Epithelial cell of prostate (primary cell): ENCODE measurements at regions not wholly inside any gene's neighbourhood (a gene's known extent, or its start where the extent isn't known, plus 50 kb on each side); places are given as distances from the start of the nearest gene placed in this dataset.
"Not testable (repeated sequence)": the region's sequence is repeated elsewhere in the genome, so short reads cannot be mapped to it uniquely, and the experiment has no call there.

ENCODE experiments used
- DNase-seq: peaks from one replicate; pipeline ENCODE4 v3.0.0-alpha.2; 2011; ENCODE audit warnings: low read depth, low spot score
- H3K27ac ChIP-seq: fragments of 450-650 bp; 2 replicates; pipeline ENCODE4 v1.5.1; 2017; ENCODE audit warnings: mild to moderate bottlenecking

DNA sequence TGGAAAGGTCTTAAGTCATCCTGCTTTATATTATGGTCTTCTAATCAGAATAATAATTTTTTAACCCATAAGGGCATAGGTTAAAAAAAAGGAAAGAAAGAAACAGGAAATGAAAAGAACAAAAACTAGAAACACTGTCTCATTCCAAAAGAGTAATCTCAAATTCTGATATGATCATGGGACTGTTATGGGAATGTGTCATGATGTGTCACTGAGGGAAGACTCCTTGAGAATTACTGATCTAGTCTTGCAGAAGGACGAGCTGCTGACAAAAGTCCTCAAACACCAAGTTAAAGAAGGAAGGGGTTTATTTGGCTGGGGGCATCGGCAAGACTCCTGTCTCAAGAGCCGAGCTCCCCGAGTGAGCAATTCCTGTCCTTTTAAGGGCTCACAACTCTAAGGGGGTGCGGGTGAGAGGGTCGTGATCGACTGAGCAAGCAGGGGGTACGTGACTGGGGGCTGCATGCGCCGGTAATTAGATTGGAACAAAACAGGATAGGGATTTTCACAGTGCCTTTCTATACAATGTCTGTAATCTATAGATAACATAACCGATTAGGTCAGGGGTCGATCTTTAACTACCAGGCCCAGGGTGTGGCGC is 108.3 kb upstream of the FOXN2 start:
- not testable (repeated sequence) for H3K27ac ChIP-seq, DNase-seq

DNA sequence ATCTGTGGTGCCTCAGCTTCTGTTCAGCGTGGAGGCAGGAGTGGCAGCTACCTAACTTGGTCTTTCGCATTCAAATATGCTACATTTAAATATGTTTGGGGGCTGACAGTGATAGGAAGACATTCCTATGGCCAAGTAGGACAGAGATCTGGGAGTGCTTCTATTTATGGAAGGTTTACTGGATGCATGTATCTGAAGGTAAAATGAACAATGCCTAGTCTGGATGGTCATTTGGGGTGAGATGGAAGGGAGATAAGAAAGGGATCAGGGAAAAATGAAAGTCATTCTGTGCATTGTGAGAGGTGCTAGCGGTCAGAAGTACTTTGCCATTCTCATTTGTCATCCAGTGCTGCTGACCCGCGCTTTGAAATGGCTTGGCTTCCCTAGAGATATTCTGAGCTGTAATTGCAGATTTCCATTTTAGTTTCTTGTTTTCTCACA is 107.3 kb upstream of the FOXN2 start:
- no peak overlapping the region for H3K27ac ChIP-seq
- no peak for DNase-seq

DNA sequence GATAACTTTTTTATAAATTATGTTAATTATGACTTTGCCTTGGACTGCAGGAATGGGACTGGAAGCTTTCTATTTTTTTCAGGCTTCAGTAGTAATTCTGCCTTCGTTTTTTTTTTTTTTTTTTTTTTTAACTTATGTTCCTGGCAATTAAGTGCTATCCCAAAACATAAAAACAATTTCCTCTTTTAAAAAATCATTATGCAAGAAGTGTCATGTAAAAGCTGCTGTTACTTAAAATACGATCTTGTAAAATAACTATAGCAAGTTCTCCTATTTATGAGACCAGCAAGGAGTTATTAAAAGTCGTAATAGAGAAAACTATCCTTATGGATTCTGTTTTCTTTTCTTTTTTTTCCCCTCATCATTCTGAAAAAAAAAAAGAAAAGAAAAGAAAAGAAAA is 106.6 kb upstream of the FOXN2 start:
- no peak for DNase-seq
- H3K27ac ChIP-seq, result no peak overlapping the region

DNA sequence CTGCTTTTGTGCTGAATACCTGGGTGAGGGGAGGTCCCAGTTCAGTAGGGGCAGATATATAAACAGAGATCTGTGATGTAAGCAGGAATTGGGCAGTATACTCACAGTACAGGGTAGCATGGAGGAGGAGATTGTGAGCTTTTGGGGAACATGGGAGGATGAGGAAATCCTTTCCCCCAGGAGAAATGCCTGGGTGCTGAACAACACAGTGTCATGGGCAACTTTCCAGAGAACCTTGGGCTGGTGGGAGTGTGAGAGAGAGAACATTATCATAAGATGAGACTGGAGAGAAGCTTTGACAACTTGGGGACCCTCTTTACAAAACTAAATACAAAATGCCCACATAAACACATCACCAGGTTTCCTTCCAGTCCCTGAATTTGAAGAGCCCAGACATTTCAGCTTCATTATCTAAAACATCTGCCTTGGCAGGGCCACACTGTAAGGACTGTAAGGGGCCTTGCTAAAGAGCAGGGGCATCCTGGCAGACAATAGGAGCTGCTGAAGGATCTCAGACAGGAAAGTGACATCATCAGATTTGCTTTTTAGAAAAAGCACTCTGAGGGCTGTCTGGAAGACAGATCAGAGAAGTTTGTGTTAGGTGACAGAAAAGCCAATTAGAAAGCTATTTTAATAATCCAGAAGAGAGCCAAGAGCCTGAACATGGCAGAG is 105.1 kb upstream of the FOXN2 start:
- DNase-seq, result no peak
- H3K27ac ChIP-seq, result peak overlapping the region; percentile 13

DNA sequence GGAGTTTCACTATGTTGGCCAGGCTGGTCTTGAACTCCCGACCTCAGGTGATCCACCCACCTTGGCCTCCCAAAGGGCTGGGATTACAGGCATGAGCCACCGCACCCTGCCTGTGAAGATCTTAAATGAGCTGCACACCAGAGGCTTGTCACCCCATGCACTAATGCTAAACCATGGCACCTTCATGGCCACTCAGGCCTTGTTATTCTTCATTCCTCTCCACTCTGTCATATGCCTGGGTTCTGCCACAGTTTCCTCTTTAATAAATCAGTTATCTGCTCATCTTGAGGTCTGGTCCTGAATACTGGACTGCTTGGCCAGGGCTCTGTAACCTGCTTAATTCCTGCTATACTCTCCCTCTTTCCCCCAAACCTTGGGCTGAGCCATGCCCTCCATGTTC is 104.3 kb upstream of the FOXN2 start:
- DNase-seq, result no peak
- peak overlapping the region; percentile 13 for H3K27ac ChIP-seq

DNA sequence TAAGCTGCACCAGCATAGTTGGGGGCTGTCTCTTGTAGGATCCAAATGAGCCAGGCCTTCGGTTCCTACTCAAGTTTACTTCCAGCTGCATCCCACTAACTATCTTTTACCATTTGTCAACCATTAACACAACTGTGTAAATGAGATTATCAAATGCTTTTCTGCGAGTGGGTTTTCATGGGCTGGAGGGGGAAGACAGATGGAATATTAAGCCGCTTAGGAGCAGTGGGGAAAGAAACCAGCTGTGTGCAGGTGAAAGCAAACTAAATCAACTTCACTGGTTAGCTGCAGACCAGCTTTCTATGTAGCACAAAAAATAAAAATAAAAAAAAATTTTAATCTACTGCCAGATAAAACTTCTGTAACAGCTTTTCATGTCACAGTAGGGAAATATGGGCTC is 100.8 kb upstream of the FOXN2 start:
- no peak overlapping the region for H3K27ac ChIP-seq
- no peak for DNase-seq

DNA sequence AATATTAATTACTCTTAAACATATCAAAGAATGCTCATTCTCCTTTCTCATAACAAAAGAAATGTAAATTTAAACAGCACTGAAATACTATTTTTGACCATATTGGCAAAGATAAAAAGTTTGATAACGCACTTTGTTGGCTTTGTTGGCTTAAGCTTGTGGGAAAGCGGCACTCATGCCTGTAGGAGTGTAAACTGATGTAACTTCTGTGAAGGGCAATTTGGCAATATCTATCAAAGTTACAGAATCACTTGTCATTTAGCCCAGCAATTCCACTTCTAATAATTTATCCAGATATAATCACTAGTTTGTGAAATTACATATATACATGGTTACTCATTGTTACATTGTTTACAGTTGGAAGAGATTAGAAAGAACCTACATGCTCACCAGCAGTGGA is 96.3 kb upstream of the FOXN2 start:
- no peak overlapping the region for H3K27ac ChIP-seq
- DNase-seq, result no peak

DNA sequence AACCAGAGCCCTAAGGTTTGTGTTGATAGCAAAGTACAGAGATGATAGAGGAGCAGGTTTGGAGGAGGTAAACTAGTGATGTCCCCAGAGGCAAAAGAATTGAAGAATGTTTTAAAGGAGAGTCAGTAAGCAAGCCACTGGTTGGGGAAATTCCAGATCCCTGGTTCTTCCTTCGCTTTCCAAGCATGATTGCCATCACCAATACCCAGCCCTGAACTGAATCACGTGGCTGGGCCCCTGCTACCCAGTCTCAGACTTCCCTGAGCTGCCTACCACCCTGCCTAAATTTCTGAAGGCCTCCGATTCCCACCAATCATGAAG is 95.3 kb upstream of the FOXN2 start:
- DNase-seq, result no peak
- no peak overlapping the region for H3K27ac ChIP-seq

DNA sequence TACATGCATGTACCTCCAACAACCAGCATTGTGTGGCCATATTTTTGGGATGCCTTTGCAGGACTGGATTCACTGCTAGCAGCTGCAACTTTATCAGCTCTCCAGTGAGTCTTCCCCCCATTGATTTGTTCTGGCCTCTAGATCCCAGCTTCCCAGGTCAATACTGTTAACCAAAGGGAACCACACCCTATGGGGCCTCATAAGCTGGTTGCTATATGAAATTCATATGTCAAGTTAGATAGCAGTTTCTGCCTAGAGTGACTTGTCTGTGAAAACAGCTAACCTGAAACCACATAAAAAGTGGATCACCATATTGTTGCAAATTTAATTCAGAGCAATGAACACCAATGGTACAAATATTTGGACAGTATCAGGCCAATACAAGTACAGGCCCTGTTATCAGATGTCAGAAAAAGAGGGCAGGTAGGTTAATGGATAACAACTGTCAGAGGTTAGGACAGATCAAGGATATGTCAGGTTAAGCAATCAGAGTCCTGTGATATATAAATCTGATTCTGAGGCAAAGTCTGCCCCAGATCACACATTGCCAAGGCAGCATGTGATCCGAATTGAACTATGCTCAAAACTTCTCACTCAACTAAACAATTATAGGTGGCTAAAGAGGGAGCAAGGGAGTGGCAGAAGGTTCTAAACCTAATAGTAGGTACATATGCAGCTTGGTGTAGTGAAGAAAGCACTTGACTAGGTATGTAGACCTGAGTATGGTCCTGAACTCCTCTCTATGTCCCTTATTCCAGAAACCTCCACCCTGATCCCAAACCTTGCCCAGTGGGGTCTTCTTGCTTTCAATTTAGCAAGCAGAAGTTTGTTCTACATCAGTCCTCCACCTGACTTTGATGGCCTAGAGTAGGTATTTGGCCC is 94.7 kb upstream of the FOXN2 start:
- no peak for DNase-seq
- no peak overlapping the region for H3K27ac ChIP-seq

DNA sequence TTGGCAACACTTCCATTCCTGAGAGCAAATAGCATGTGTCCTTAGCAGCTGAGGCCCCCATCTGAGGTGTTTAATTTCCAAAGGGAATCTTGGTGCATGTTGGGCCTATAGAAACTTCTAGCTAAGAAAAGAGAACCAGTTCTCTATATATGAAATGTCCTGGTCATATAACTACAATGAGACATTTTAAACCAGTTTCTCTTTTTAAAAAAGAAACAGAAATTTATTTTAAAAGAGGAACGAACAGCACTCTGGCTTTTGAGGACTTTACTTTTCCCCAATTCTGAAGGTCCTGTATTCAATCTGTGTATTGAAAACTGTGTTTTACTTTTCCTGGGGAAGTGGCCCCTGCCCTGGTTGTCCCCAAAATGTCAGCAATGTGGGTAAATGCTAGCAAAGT is 94.0 kb upstream of the FOXN2 start:
- no peak overlapping the region for H3K27ac ChIP-seq
- DNase-seq, result no peak

DNA sequence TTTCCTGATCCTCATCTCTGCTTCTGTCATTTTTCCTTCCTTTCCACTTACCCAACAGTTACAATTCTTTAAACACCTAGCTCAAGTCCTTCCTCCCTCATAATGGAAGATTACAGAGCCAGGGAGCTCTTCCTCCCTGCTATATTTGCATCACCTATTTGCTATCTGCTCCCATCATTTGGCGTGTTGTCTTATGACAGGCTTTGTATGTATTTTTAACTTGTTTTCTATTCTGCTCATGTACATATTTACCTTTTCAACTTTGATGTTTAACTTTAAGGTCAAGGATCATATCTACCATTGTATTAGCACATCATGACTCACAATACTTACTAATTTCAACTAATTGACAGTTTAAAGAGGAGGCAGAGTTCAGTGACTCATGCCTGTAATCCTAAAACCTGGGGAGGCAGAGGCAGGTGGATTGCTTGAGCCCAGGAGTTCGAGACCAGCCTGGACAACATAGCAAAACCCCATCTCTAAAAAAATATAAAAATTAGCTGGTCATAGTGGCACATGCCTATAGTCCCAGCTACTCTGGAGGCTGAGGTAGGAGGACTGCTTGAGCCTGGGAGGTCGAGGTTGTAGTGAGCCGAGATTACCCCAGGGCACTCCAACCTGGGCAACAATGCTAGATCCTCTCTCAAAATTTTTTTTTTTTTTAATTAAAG is 92.5 kb upstream of the FOXN2 start:
- peak; percentile 77 for DNase-seq
- peak overlapping the region; percentile 28 for H3K27ac ChIP-seq

DNA sequence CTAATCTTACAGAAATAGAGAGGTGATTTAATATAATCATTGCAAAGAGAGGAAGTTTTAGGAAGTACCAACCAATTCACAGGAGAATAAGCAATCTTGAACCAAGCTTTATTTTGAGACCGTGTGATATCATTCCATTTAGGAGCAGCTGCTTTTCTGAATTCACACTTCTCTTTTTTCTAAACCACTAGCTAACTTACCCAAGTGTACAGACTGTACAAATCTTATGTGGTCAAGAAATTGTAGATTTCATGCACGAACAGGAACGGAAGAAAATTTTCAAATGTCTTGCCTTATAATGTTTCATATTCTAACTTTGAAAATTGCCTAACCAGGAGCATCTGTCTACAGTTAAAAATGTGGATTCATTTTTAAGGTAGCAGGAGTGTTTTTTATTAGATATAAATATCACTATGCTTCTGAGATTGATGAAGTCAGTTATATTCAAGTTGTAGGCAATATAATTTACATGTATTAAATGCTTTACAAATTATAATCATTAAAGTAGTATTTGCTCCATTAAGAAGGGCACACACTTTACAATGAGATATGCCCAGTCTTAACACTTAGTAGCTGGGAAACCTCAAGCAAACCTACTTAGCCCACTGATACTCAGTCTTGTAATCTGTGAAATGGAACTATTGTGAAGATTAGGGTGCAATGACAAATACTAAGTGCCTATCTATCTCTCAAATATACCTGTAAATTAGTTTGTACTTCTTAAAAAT is 86.7 kb upstream of the FOXN2 start:
- no peak overlapping the region for H3K27ac ChIP-seq
- no peak for DNase-seq

DNA sequence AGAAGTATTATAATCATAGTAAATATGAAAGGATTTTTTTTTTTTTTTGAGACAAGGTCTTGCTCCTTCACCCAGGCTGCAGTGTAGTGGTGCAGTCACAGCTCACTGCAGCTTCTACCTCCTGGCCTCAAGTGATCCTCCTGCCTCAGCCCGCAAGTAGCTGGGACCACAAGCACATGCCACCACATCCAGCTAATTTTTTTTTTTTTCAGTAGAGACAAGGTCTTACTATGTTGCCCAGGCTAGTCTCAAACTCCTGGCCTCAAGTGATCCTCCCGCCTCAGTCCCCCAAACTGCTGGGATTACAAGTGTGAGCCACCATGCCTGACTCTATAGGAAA is 86.2 kb upstream of the FOXN2 start:
- no peak for DNase-seq
- H3K27ac ChIP-seq, result no peak overlapping the region

DNA sequence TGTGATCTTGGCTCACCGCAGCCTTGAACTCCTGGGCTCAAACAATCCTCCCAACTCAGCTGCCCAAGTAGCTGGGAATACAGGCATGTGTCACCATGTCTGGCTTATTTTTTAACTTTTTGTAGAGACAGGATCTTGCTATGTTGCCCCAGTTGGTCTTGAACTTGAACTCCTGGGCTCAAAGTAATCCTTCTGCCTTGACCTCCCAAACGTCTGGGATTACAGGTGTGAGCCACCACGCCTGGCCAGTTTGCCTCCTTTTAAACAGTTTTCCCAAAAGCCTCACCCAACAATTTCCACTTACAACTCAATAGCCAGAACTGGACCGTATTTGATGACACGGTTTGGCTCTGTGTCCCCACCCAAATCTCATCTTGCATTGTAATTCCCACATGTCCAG is 85.4 kb upstream of the FOXN2 start:
- DNase-seq, result no peak
- no peak overlapping the region for H3K27ac ChIP-seq

DNA sequence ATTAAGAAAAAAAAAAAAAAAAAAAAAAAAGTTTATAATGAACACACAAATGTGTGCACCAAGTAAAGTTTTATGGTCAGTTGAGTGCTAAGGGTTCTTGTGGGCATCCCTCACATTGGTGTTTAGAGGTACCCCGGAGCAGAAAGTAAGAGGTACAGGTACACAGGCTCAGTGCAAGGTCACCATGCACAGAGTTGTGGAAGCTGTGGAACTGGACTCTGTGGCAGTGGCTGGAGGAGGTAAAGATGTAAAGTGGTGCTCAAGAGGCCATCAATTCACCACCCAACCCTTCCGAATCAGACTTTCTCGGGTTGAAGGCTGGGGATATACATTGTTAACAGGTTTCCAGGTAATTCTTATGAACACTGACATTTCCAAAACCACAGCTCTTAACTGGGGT is 83.6 kb upstream of the FOXN2 start:
- DNase-seq, result no peak
- H3K27ac ChIP-seq, result no peak overlapping the region

DNA sequence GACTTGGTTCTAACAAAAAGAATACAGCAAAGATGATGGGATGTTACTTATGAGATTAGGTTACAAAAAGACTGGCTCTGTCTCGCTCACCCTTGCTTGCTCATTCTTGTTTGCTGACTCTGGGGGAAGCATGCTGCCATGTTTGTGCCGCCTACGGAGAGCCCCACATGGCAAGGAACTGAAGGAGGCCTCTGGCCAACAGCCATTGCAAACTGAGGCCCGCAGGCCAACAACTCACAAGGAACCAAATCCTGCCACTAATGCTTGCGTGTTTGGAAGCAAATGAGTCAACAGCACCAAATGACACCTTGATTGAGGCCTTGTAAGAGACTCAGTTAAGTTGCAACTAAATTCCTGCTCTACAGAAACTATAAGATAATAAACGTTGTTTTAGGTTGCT is 82.1 kb upstream of the FOXN2 start:
- DNase-seq, result peak; percentile 92
- peak overlapping the region; percentile 88 for H3K27ac ChIP-seq

DNA sequence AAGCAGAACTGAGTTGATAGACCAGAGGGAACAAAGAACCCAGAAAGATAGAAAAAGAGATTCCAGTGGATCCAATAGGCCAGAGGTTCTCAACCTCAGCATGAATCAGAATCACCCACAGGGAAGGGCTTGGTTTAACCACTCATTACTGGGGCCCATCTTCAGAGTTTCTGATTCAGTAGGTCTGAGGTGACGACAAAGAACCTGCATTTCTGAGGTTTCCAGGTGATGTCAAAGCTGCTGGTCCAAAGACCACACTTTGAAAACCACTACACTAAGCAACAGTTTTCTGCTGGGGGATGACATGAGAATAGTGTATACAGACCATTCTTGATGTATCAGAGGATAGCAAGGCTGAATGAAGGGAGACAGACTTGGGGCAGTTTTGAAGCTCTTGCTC is 81.5 kb upstream of the FOXN2 start:
- peak overlapping the region; percentile 88 for H3K27ac ChIP-seq
- DNase-seq, result peak; percentile 59

DNA sequence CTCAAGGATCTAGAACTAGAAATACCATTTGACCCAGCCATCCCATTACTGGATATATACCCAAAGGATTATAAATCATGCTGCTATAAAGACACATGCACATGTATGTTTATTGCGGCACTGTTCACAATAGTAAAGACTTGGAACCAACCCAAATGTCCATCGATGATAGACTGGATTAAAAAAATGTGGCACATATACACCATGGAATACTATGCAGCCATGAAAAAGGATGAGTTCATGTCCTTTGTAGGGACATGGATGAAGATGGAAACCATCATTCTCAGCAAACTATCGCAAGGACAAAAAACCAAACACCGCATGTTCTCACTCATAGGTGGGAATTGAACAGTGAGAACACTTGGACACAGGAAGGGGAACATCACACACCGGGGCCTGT is 80.7 kb upstream of the FOXN2 start:
- DNase-seq, result not testable (repeated sequence)
- H3K27ac ChIP-seq, result peak overlapping the region; percentile 88

DNA sequence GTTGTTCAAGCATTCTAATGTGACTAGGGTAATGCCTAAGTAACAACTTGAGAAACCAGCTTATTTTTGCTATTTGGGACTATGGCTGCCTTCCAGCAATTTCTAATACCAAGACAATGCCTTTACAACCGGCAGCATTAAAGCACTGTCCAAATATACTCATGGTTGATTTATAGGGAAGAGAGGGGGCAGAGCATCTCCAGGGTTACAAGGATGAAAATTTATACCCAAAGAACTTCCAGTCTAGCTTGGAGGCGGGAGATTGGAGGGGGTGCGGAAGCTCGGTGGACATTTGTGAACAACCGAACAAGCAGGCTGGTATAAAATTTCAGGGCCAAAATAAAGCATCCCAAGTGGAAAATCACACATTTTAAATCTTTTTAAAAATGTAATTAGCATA is 79.4 kb upstream of the FOXN2 start:
- H3K27ac ChIP-seq, result no peak overlapping the region
- DNase-seq, result no peak

DNA sequence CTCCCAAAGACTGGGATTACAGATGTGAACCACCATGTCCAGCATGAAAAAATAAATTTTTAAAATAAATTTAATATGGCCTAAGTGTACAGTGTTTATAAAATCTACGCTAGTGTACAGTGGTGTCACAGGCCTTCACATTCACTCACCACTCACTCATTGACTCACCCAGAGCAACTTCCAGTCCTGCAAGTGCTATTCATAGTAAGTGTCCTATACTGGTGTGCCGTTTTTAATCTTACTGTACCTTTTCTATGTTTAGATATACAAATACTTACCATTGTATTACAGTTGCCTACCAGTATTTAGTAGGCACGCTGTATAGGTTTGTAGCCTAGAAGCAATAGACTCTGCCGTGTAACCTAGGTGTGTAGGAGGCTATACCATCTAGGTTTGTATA is 76.1 kb upstream of the FOXN2 start:
- H3K27ac ChIP-seq, result no peak overlapping the region
- no peak for DNase-seq
